RWPE2 (cell line): ENCODE measurements at regions not wholly inside any gene's neighbourhood (a gene's known extent, or its start where the extent isn't known, plus 50 kb on each side); places are given as distances from the start of the nearest gene placed in this dataset.
"Not testable (repeated sequence)": the region's sequence is repeated elsewhere in the genome, so short reads cannot be mapped to it uniquely, and the experiment has no call there.

Experiments used
- ATAC-seq: fragments of 200-7000 bp; cut with Tn5 transposase; 3 replicates; pipeline ENCODE4 v1.9.1; 2021; ENCODE audit warnings: low read depth
- DNase-seq: peaks from one replicate; pipeline ENCODE4 v3.0.0-alpha.2; 2020; ENCODE audit warnings: low spot score
- H3K27ac ChIP-seq: fragments of 450-650 bp; 2 replicates; pipeline ENCODE4 v1.5.1; 2017; ENCODE audit warnings: mild to moderate bottlenecking; ENCODE audit not compliant: poor library complexity, severe bottlenecking
- H3K27me3 ChIP-seq: fragments of 250-450 bp; sonication (Bioruptor Pico); 2 replicates; pipeline ENCODE4 v1.5.1; 2021; ENCODE audit warnings: mild to moderate bottlenecking, moderate library complexity; ENCODE audit not compliant: insufficient read depth, poor library complexity, severe bottlenecking
- H3K36me3 ChIP-seq: fragments of 250-450 bp; sonication (Bioruptor Pico); 2 replicates; pipeline ENCODE4 v1.5.1; 2020; ENCODE audit warnings: low read depth, mild to moderate bottlenecking, moderate library complexity
- H3K4me1 ChIP-seq: fragments of 250-450 bp; sonication (Bioruptor Pico); 2 replicates; pipeline ENCODE4 v1.5.1; 2021; ENCODE audit warnings: mild to moderate bottlenecking, moderate library complexity; ENCODE audit not compliant: insufficient read depth, poor library complexity, severe bottlenecking
- H3K4me3 ChIP-seq: fragments of 250-450 bp; sonication (Bioruptor Pico); 2 replicates; pipeline ENCODE4 v1.5.1; 2021; ENCODE audit warnings: mild to moderate bottlenecking, moderate library complexity; ENCODE audit not compliant: severe bottlenecking
- H3K9me3 ChIP-seq: fragments of 250-450 bp; sonication (Bioruptor Pico); 2 replicates; pipeline ENCODE4 v1.5.1; 2021; ENCODE audit warnings: mild to moderate bottlenecking, moderate library complexity; ENCODE audit not compliant: severe bottlenecking
- TF ChIP-seq, protein P1 (sequence below): fragments of 450-650 bp; IDR thresholded peaks from one replicate; pipeline ENCODE4 v1.5.1; 2017; ENCODE audit warnings: mild to moderate bottlenecking, moderate library complexity; ENCODE audit not compliant: poor library complexity, severe bottlenecking

DNA sequence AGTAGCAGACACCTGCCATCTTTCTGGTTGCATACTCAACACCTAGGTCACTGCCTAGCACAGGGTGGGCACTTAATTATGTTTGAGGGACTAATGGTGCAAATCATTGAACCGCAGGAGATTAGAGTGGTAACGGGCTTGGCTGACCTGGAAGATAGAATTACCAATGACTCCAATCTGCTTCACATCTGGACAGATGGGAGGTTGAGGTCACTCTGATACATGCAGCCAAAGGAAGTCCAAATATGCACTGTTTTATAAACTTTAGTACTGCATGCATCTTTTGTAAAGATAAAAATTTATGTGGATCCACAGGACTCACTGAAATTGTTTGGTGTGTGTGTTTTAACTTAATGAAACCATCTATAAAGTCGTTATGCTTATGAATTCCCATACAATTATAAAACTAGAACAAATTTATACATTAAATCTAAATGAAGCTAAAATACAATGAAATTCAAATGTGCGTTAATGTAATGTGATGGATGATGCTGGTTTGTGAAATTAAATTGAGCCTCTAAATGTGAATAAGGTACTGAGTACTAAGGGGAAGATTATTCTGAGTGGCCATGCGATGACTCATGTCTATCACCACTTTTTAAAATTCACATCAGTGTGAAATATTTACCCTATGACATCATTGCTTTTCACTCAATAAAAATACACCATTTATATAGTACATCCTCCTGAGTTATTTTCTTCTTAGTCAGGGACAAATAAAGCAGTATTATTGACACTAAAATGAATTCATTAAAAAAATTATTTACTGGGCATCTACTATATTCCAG, 224.7 kb upstream of the FAM78B start:
- Histone ChIP-seq H3K27me3 (no peaks in the 10 kb centered on the region), H3K9me3 (no peaks in the 10 kb centered on the region), H3K4me1 (no peaks in the 10 kb centered on the region), H3K36me3 (no peaks in the 10 kb centered on the region), H3K27ac (no peak overlapping the region), H3K4me3 (no peak overlapping the region)
- peak; percentile 19; the same call in 1 of the 3 replicates for ATAC-seq
- TF ChIP-seq, protein P1, sequence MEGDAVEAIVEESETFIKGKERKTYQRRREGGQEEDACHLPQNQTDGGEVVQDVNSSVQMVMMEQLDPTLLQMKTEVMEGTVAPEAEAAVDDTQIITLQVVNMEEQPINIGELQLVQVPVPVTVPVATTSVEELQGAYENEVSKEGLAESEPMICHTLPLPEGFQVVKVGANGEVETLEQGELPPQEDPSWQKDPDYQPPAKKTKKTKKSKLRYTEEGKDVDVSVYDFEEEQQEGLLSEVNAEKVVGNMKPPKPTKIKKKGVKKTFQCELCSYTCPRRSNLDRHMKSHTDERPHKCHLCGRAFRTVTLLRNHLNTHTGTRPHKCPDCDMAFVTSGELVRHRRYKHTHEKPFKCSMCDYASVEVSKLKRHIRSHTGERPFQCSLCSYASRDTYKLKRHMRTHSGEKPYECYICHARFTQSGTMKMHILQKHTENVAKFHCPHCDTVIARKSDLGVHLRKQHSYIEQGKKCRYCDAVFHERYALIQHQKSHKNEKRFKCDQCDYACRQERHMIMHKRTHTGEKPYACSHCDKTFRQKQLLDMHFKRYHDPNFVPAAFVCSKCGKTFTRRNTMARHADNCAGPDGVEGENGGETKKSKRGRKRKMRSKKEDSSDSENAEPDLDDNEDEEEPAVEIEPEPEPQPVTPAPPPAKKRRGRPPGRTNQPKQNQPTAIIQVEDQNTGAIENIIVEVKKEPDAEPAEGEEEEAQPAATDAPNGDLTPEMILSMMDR, result no peak
- DNase-seq, result no peak

DNA sequence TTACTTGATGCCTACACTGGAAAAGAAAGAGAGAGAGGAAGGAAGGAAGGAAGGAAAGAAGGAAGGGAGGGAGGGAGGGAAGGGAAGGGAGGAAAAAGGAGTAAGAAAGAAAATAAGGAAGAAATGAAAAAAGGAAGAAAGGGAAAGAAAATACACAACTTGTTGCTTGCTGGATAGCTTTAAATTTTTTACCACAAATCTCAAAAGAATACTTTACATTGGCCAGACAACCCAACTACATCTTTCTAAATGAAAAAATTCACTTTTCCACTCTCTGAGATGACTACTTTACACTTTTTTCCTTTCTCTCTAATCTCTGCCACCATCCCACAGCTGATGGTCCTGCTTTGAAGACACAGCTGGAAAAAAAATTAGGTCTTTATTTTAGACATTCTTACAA, 228.9 kb upstream of the FAM78B start:
- no peak for DNase-seq
- TF ChIP-seq, protein P1, result no peak

DNA sequence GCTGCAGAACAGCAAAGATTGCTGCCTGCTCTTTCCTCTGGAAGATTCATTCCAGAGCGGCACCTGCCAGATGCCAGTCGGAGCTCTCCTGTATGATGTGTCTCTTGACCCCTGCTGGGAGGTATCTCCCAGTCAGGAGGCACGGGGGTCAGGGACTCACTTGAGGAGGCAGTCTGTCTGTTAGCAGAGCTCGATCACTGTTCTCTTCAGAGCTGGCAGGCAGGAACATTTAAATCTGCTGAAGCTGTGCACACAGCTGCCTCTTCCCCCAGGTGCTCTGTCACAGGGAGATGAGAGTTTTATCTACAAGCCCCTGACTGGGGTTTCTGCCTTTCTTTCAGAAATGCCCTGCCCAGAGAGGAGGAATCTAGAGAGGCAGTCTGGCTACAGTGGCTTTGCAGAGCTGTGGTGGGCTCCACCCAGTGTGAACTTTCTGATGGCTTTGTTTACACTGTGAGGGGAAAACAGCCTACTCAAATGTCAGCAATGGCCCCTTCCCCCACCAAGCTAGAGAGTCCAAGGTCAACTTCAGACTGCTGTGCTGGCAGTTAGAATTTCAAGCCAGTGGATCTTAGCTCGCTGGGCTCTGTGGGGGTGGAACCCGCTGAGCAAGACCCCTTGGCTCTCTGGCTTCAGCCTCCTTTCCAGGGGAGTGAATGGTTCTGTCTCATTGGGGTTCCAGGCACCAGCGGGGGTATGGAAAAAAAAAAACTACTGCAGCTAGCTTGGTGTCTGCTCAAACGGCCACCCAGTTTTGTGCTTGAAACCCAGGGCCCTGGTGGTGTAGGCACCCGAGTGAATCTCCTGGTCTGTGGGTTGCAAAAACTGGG, 242.7 kb upstream of the FAM78B start:
- ATAC-seq, H3K4me3 ChIP-seq, H3K9me3 ChIP-seq, H3K27me3 ChIP-seq, H3K4me1 ChIP-seq, DNase-seq, H3K36me3 ChIP-seq, H3K27ac ChIP-seq: not testable (repeated sequence)

More for the DNA sequence above, 228.9 kb upstream of the FAM78B start:
- Histone ChIP-seq H3K36me3 (no peaks in the 10 kb centered on the region), H3K4me3 (no peak overlapping the region), H3K4me1 (no peaks in the 10 kb centered on the region), H3K27ac (no peak overlapping the region), H3K27me3 (no peaks in the 10 kb centered on the region), H3K9me3 (no peaks in the 10 kb centered on the region)
- no peak for ATAC-seq

DNA sequence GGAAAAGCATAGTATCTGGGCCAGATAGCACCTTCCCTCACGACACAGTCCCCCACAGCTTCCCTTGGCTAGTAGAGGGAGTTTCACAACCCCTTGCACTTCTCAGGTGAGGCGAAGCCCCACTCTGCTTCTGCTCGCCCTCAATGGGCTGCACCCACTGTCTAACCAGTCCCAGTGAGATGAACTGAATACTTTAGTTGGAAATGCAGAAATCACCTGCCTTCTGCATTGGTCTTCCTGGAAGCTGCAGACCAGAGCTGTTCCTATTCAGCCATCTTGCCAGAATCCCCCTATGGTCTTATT, 243.2 kb upstream of the FAM78B start:
- Histone ChIP-seq H3K9me3 (no peaks in the 10 kb centered on the region), H3K36me3 (no peaks in the 10 kb centered on the region), H3K27me3 (no peaks in the 10 kb centered on the region), H3K4me1 (no peaks in the 10 kb centered on the region), H3K4me3 (no peak overlapping the region), H3K27ac (no peak overlapping the region)
- DNase-seq (no peak), ATAC-seq (no peak)
- TF ChIP-seq, protein P1, result no peak

DNA sequence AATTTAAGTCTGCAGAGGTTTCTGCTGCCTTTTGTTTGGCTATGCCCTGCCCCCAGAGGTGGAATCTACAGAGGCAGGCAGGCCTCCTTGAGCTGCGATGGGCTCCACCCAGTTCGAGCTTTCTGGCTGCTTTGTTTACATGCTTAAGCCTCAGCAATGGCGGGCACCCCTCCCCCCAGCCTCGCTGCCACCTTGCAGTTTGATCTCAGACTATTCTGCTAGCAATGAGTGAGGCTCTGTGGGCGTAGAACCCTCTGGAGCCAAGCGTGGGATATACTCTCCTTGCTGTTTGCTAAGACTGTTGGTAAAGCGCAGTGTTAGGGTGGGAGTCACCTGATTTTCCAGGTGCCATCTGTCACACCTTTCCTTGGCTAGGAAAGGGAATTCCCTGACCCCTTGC, 250.0 kb upstream of the FAM78B start:
- H3K9me3 ChIP-seq, H3K27ac ChIP-seq, H3K4me3 ChIP-seq, H3K36me3 ChIP-seq, DNase-seq, ATAC-seq, H3K4me1 ChIP-seq, H3K27me3 ChIP-seq: not testable (repeated sequence)
